GM12878 (cell line): ENCODE measurements at regions not wholly inside any gene's neighbourhood (a gene's known extent, or its start where the extent isn't known, plus 50 kb on each side); places are given as distances from the start of the nearest gene placed in this dataset.
A peak's percentile ranks its signal among the peaks of the same experiment; 100 is the strongest.

Source experiments
- ATAC-seq: fragments of 200-7000 bp; cut with Tn5 transposase; 3 replicates; pipeline ENCODE4 v1.9.1; 2020; ENCODE audit warnings: mild to moderate bottlenecking, moderate library complexity
- BruUV-seq: library from RNA; stranded (reverse); fragments of 400-500 nt; replicated peaks from 2 replicates; lab custom pipeline; 2021; lab: Mats Ljungman, UMichigan
- CTCF ChIA-PET: fragments of 300-600 bp; sonication (Branson Sonifier 250); formaldehyde crosslinking; extraction: SDS; loops from one replicate; lab custom pipeline; 2021; ENCODE audit warnings: inconsistent platforms; lab: Yijun Ruan, JAX
- POLR2A ChIA-PET: fragments of 350-600 bp; formaldehyde crosslinking; extraction: SDS; loops from one replicate; lab custom pipeline; 2021; ENCODE audit warnings: inconsistent platforms; lab: Charles Lee
- RAD21 ChIA-PET: fragments of 300-600 bp; sonication (Branson Sonifier 250); formaldehyde crosslinking; loops from one replicate; lab custom pipeline; 2023; ENCODE audit warnings: antibody characterized with exemption; ENCODE audit not compliant: unreplicated experiment; lab: Charles Lee
- SMC1A ChIA-PET: fragments of 300-600 bp; sonication (Branson Sonifier 250); formaldehyde crosslinking; loops from one replicate; lab custom pipeline; 2023; ENCODE audit not compliant: unreplicated experiment, uncharacterized antibody; lab: Charles Lee
- DNase-seq: peaks from one replicate; pipeline ENCODE4 v3.0.0-alpha.2; 2011; ENCODE audit warnings: low read depth, low spot score
- FAIRE-seq: peaks from 3 replicates; lab custom pipeline; 2011; peaks lifted over from hg19 to GRCh38; lab: Jason Lieb, UNC
- H2AFZ ChIP-seq: 2 replicates; pipeline ENCODE4 v1.6.0; 2011; ENCODE audit warnings: low read depth, low read length, control low read depth; ENCODE audit not compliant: control insufficient read depth
- H3K27ac ChIP-seq: 2 replicates; pipeline ENCODE4 v1.5.1; 2011; ENCODE audit warnings: control low read depth; ENCODE audit not compliant: control insufficient read depth, insufficient read depth
- H3K27me3 ChIP-seq, 2 experiments: replicated peaks in 1 of 2; 2 replicates each; pipeline versions ENCODE4 v1.6.0 to v1.6.1; 2011; ENCODE audit warnings: low read length in 1 of 2; ENCODE audit not compliant: control insufficient read depth in 2 of 2, insufficient read depth in 2 of 2
- H3K36me3 ChIP-seq, 2 experiments: 2 replicates each; pipeline ENCODE4 v1.5.1; 2011; ENCODE audit warnings: low read length in 1 of 2; ENCODE audit not compliant: control insufficient read depth in 2 of 2, insufficient read depth in 2 of 2
- H3K4me1 ChIP-seq: 2 replicates; pipeline ENCODE4 v1.6.1; 2011; ENCODE audit warnings: mild to moderate bottlenecking, low read length, moderate library complexity, mixed read lengths; ENCODE audit not compliant: control insufficient read depth, insufficient read depth
- H3K4me2 ChIP-seq: 2 replicates; pipeline ENCODE4 v1.6.0; 2011; ENCODE audit warnings: control low read depth; ENCODE audit not compliant: control insufficient read depth, insufficient read depth
- H3K4me3 ChIP-seq: fragments of 200-600 bp; sonication (generic); 2 replicates; pipeline ENCODE4 v1.5.1; 2016
- H3K79me2 ChIP-seq: 2 replicates; pipeline ENCODE4 v1.6.0; 2011; ENCODE audit warnings: low read length; ENCODE audit not compliant: control insufficient read depth, insufficient read depth
- H3K9ac ChIP-seq: 2 replicates; pipeline ENCODE4 v1.8.0; 2011; ENCODE audit warnings: low read length, control low read depth, mixed read lengths; ENCODE audit not compliant: control insufficient read depth, insufficient read depth
- H3K9me3 ChIP-seq: replicated peaks from 3 replicates; pipeline ENCODE4 v1.5.1; 2011; ENCODE audit warnings: mild to moderate bottlenecking, low read length; ENCODE audit not compliant: control insufficient read depth, insufficient read depth
- H4K20me1 ChIP-seq: 2 replicates; pipeline ENCODE4 v1.6.0; 2011; ENCODE audit not compliant: control insufficient read depth, insufficient read depth
- ASH2L ChIP-seq: fragments of 300-600, 200-600 bp; sonication (generic); IDR thresholded peaks from 2 replicates; pipeline ENCODE4 v1.6.1; 2017; ENCODE audit warnings: low read depth, mild to moderate bottlenecking, borderline replicate concordance
- BHLHE40 ChIP-seq, 2 experiments: fragments of 450-650 bp in 1 of 2; IDR thresholded peaks; 2 replicates each; pipeline ENCODE4 v1.6.1; 2011 to 2017; ENCODE audit warnings: low read depth in 2 of 2, borderline replicate concordance in 1 of 2, improper control_type of control experiment in 1 of 2, low read length in 1 of 2, mild to moderate bottlenecking in 1 of 2
- CBFB ChIP-seq: IDR thresholded peaks from 2 replicates; pipeline ENCODE4 v1.6.1; 2016; ENCODE audit warnings: antibody characterized with exemption, low read depth
- CREM ChIP-seq: IDR thresholded peaks from 2 replicates; pipeline ENCODE4 v1.6.1; 2014; ENCODE audit warnings: antibody characterized with exemption, low read depth
- EGR1 ChIP-seq, 2 experiments: IDR thresholded peaks; 1 replicate in 1 of 2; 2 replicates in 1 of 2; pipeline ENCODE4 v1.6.1; 2011 to 2012; ENCODE audit warnings: low read depth in 2 of 2, low read length in 2 of 2, borderline replicate concordance in 1 of 2, mild to moderate bottlenecking in 1 of 2, moderate library complexity in 1 of 2
- MTA3 ChIP-seq: IDR thresholded peaks from 2 replicates; pipeline ENCODE4 v1.6.1; 2012; ENCODE audit warnings: low read length, inconsistent platforms, borderline replicate concordance
- MXI1 ChIP-seq: fragments of 150-350 bp; IDR thresholded peaks from 2 replicates; pipeline ENCODE4 v1.6.1; 2011; ENCODE audit warnings: low read depth, mild to moderate bottlenecking, inconsistent platforms, low read length, improper control_type of control experiment
- NFIC ChIP-seq: IDR thresholded peaks from 2 replicates; pipeline ENCODE4 v1.6.1; 2012; ENCODE audit warnings: low read depth, mild to moderate bottlenecking, inconsistent platforms, low read length, moderate library complexity
- POU2F2 ChIP-seq: IDR thresholded peaks from 3 replicates; pipeline ENCODE4 v1.6.1; 2011; ENCODE audit warnings: low read depth, mild to moderate bottlenecking, low read length, borderline replicate concordance
- SMC3 ChIP-seq: IDR thresholded peaks from 2 replicates; pipeline ENCODE4 v1.6.1; 2011; ENCODE audit warnings: low read length, improper control_type of control experiment, borderline replicate concordance
- TCF3 ChIP-seq: IDR thresholded peaks from 2 replicates; pipeline ENCODE4 v1.6.1; 2012; ENCODE audit warnings: low read depth, mild to moderate bottlenecking, low read length, borderline replicate concordance; ENCODE audit not compliant: insufficient read depth
- ZNF207 ChIP-seq: fragments of 450-650 bp; IDR thresholded peaks from 2 replicates; pipeline ENCODE4 v1.6.1; 2014; ENCODE audit warnings: antibody characterized with exemption, mild to moderate bottlenecking, borderline replicate concordance
- ZNF622 ChIP-seq: fragments of 450-650 bp; IDR thresholded peaks from 2 replicates; pipeline ENCODE4 v1.6.1; 2017; ENCODE audit warnings: mild to moderate bottlenecking, inconsistent platforms
- WGBS: methylation state at CpG from one replicate; pipeline ENCODE4 v1.1.6; 2016; ENCODE audit warnings: low lambda C conversion rate; ENCODE audit not compliant: insufficient replicate concordance, insufficient coverage; ENCODE audit errors: missing lambda C conversion rate; 5-methylcytosine and 5-hydroxymethylcytosine counted together
- in situ Hi-C: fragments of 300-500 bp; cut with MboI; formaldehyde crosslinking; loops from 9 replicates; pipeline ENCODE4 v1.14.3; 2018; ENCODE audit warnings: mixed read lengths
- intact Hi-C: fragments of 100-400 bp; cut with micrococcal nuclease; formaldehyde crosslinking; loops from one replicate; pipeline ENCODE4 v1.14.2; 2022; ENCODE audit not compliant: unreplicated experiment
- TF ChIP-seq, protein P1 (sequence below): fragments of 150-350 bp; IDR thresholded peaks from 2 replicates; pipeline ENCODE4 v1.6.1; 2014; ENCODE audit warnings: mild to moderate bottlenecking, low read depth, low read length
- TF ChIP-seq, protein P2 (sequence below): IDR thresholded peaks from 2 replicates; pipeline ENCODE4 v1.6.1; 2011; ENCODE audit warnings: borderline replicate concordance, low read depth, mild to moderate bottlenecking, moderate library complexity, mixed read lengths, low read length; ENCODE audit not compliant: insufficient read depth; ENCODE audit errors: extremely low read length
- TF ChIP-seq, protein P3 (sequence below): IDR thresholded peaks from 2 replicates; pipeline ENCODE4 v1.6.1; 2011; ENCODE audit warnings: low read depth, low read length, improper control_type of control experiment, borderline replicate concordance
- TF ChIP-seq, protein P4 (sequence below): fragments of 450-650 bp; IDR thresholded peaks from 2 replicates; pipeline ENCODE4 v1.6.1; 2016; ENCODE audit warnings: mild to moderate bottlenecking

DNA sequence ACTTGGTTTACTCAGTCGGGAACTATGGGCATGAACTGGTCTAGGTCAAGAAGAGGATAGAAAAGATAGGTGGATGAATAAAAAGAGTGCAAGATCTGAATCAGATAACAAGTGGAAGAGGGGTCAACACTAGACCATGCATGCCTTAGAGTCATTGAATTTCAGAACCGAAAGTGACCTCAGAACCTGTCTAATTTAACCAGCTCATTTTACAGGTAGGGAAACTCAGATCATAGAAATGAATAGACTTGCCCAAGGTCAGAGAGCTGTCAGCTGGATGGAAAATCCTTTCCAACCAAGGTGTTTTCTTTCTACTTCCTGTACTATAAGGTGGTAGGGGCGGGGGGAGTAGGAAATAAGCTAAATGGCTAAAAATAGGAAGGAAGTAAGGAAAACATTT, 121.4 kb upstream of the ADGRF1 start:
- peak; percentile 4 for DNase-seq
- Histone ChIP-seq H3K4me2 (no peak overlapping the region), H3K4me3 (no peak overlapping the region), H3K79me2 (no peaks in the 10 kb centered on the region), H3K9me3 (no peaks in the 10 kb centered on the region), H3K4me1 (no peaks in the 10 kb centered on the region; the same call in 1 of the 2 replicates), H2AFZ (no peak overlapping the region), H3K36me3 (no peaks in the 10 kb centered on the region), H3K27ac (no peak overlapping the region), H4K20me1 (no peaks in the 10 kb centered on the region), H3K27me3 (no peaks in the 10 kb centered on the region), H3K9ac (no peak overlapping the region)
- ChIA-PET POLR2A (no interaction called here), SMC1A (interaction anchor here (0.8 kb wide), 1 partner anchor 125 kb away, joined by 4 read pairs; no protein-coding TSS in a partner anchor), CTCF (interaction anchor here (0.7 to 1.5 kb wide), 3 partner anchors 12 to 40 kb away, joined by 3 read pairs; no protein-coding TSS in a partner anchor), RAD21 (no interaction called here)
- BruUV-seq, result no TSS peak
- intact Hi-C loops (no loop called here), in situ Hi-C loops (no loop called here)
- ATAC-seq, result peak; percentile 64
- whole genome bisulfite sequencing, result 16% methylated on average over 3 of the region's 3 CpGs
- peak; percentile 57 for FAIRE-seq
- no peak for TF ChIP-seq ZNF622
- TF ChIP-seq BHLHE40 (IDR thresholded peaks at IDR 0.05; ENCODE audit: borderline replicate concordance in 1 of 2, low read depth in 2 of 2, low read length in 1 of 2), result no peak
- no peak for TF ChIP-seq EGR1 (IDR thresholded peaks at IDR 0.05; ENCODE audit: borderline replicate concordance in 1 of 2, low read depth in 2 of 2, low read length in 2 of 2)
- no peak for TF ChIP-seq ASH2L
- TF ChIP-seq CBFB, result no peak
- TF ChIP-seq, protein P1, sequence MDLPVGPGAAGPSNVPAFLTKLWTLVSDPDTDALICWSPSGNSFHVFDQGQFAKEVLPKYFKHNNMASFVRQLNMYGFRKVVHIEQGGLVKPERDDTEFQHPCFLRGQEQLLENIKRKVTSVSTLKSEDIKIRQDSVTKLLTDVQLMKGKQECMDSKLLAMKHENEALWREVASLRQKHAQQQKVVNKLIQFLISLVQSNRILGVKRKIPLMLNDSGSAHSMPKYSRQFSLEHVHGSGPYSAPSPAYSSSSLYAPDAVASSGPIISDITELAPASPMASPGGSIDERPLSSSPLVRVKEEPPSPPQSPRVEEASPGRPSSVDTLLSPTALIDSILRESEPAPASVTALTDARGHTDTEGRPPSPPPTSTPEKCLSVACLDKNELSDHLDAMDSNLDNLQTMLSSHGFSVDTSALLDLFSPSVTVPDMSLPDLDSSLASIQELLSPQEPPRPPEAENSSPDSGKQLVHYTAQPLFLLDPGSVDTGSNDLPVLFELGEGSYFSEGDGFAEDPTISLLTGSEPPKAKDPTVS, result no peak
- TF ChIP-seq, protein P2, sequence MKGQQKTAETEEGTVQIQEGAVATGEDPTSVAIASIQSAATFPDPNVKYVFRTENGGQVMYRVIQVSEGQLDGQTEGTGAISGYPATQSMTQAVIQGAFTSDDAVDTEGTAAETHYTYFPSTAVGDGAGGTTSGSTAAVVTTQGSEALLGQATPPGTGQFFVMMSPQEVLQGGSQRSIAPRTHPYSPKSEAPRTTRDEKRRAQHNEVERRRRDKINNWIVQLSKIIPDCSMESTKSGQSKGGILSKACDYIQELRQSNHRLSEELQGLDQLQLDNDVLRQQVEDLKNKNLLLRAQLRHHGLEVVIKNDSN, result no peak
- no peak for TF ChIP-seq POU2F2
- TF ChIP-seq MXI1, result no peak
- no peak for TF ChIP-seq ZNF207
- no peak for TF ChIP-seq MTA3
- TF ChIP-seq CREM, result peak; percentile 36; the same call in 1 of the 2 replicates
- TF ChIP-seq SMC3, result no peak
- TF ChIP-seq, protein P3, sequence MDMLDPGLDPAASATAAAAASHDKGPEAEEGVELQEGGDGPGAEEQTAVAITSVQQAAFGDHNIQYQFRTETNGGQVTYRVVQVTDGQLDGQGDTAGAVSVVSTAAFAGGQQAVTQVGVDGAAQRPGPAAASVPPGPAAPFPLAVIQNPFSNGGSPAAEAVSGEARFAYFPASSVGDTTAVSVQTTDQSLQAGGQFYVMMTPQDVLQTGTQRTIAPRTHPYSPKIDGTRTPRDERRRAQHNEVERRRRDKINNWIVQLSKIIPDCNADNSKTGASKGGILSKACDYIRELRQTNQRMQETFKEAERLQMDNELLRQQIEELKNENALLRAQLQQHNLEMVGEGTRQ, result no peak
- TF ChIP-seq TCF3, result no peak
- TF ChIP-seq, protein P4, sequence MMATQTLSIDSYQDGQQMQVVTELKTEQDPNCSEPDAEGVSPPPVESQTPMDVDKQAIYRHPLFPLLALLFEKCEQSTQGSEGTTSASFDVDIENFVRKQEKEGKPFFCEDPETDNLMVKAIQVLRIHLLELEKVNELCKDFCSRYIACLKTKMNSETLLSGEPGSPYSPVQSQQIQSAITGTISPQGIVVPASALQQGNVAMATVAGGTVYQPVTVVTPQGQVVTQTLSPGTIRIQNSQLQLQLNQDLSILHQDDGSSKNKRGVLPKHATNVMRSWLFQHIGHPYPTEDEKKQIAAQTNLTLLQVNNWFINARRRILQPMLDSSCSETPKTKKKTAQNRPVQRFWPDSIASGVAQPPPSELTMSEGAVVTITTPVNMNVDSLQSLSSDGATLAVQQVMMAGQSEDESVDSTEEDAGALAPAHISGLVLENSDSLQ, result no peak
- peak; percentile 38; the same call in 1 of the 2 replicates for TF ChIP-seq NFIC
